HUES64 (cell line): ENCODE measurements at regions not wholly inside any gene's neighbourhood (a gene's known extent, or its start where the extent isn't known, plus 50 kb on each side); places are given as distances from the start of the nearest gene placed in this dataset.

Source experiments
- H3K27ac ChIP-seq: 2 replicates; pipeline ENCODE4 v1.7.0; 2013; ENCODE audit warnings: low read depth, low read length, inconsistent platforms
- H3K27me3 ChIP-seq: 2 replicates; pipeline ENCODE4 v1.6.1; 2013; ENCODE audit warnings: mild to moderate bottlenecking, low read length; ENCODE audit not compliant: insufficient read depth
- H3K36me3 ChIP-seq: 2 replicates; pipeline ENCODE4 v1.6.1; 2013; ENCODE audit warnings: mild to moderate bottlenecking, low read length; ENCODE audit not compliant: insufficient read depth
- H3K4me1 ChIP-seq: 2 replicates; pipeline ENCODE4 v1.6.1; 2013; ENCODE audit warnings: mild to moderate bottlenecking, low read length, moderate library complexity; ENCODE audit not compliant: insufficient read depth
- H3K4me3 ChIP-seq: 2 replicates; pipeline ENCODE4 v1.5.1; 2013; ENCODE audit warnings: mild to moderate bottlenecking, low read length, moderate library complexity
- H3K9ac ChIP-seq: 2 replicates; pipeline ENCODE4 v1.6.1; 2013; ENCODE audit warnings: mild to moderate bottlenecking, low read depth, low read length
- H3K9me3 ChIP-seq: 2 replicates; pipeline ENCODE4 v1.6.1; 2013; ENCODE audit warnings: low read depth, low read length; ENCODE audit not compliant: insufficient read depth
- WGBS: fragments of 150-250, 120-280 bp; methylation state at CpG from one replicate; pipeline ENCODE4 v1.1.7; 2013; ENCODE audit warnings: missing lambda C conversion rate; 5-methylcytosine and 5-hydroxymethylcytosine counted together

DNA sequence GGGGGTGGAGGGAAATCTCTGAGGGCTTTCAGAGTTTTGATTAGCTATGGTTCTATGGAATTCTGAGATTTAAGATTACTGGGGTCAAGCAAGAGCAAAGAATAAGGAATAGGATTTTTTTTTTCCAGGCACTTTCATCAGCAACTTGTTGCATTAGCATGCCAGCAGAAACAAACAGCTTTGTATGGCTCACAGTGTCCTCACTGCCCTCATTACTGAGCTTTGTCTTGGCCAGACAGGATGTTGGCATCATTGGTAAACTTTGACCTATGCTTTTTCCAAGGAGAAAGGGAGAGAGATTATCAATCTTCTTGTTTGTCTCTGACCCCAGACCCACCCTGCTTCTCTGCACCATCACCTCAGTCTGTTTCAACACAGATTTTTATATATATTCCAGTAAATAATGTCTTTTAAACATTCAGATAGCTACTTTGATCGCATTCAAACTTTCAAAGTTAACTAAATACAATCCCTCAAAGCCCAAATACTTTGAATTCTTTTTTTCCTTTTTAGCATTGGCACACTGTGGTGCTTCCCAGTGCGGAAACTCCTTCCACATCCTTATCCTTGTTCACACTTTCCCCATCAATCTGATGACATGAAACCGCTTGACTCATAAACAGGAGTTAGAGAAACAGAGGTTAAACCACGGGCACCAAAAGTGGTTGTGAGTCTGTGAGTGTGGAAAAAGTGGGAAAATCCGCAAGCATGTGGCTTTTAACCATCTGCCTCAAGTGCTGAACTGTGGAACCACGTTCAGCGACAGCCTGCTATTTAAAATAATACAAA, 282.2 kb upstream of the FAR2 start:
- WGBS = 92% methylated on average over 7 of the region's 7 CpGs
- Histone ChIP-seq H3K9ac (no peak overlapping the region), H3K27me3 (0 out of 2 replicates have a peak, but pooled peaks cover 4% of the 10 kb centered on the region), H3K4me3 (no peak overlapping the region), H3K36me3 (no peaks in the 10 kb centered on the region), H3K9me3 (no peaks in the 10 kb centered on the region), H3K27ac (no peak overlapping the region), H3K4me1 (peaks cover 24% of the 10 kb centered on the region)

GRCh38 chr12:28868414-28868813, 280.7 kb upstream of the FAR2 start:
- Histone ChIP-seq H3K9me3 (no peaks in the 10 kb centered on the region), H3K4me1 (peaks cover 24% of the 10 kb centered on the region), H3K27ac (no peak overlapping the region), H3K9ac (no peak overlapping the region), H3K27me3 (0 out of 2 replicates have a peak, but pooled peaks cover 4% of the 10 kb centered on the region), H3K4me3 (no peak overlapping the region), H3K36me3 (no peaks in the 10 kb centered on the region)
- 50% methylated on average over 3 of the region's 5 CpGs for WGBS

GRCh38 chr12:28869197-28869596, 279.9 kb upstream of the FAR2 start:
- H3K36me3 ChIP-seq = no peaks in the 10 kb centered on the region
- no peaks in the 10 kb centered on the region for H3K9me3 ChIP-seq
- H3K4me1 ChIP-seq = peaks cover 24% of the 10 kb centered on the region
- no peak overlapping the region for H3K27ac ChIP-seq
- no peak overlapping the region for H3K9ac ChIP-seq
- H3K27me3 ChIP-seq = 0 out of 2 replicates have a peak, but pooled peaks cover 4% of the 10 kb centered on the region
- WGBS = 91% methylated on average over 4 of the region's 4 CpGs
- H3K4me3 ChIP-seq = no peak overlapping the region

DNA sequence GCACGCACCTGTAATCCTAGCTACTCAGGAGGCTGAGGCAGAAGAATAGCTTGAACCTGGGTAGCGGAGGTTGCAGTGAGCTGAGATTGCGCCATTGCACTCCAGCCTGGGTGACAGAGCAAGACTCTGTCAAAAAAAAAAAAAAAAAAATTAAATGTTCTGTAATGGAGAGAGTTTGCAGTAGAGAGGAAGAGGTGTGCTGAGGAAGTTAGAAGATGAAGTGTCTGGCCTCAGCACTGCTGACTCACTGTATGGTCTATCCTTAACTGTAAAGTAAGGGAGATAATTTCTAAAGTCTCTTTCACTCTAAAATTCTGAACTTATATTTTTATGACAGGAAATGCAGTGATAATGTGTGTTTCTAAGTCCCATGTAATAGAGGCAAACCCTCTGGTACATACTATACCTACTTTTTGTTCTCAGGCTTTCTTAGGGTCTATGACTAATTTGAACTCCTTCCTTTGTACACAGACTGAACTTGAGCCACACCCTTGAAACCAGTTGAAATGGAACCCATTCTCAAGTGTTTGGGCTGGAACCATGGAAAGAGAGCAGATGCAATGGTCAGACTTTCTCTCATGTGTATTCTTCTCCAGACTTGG, 278.1 kb upstream of the FAR2 start:
- H3K27ac ChIP-seq = no peak overlapping the region
- H3K4me1 ChIP-seq = peaks cover 24% of the 10 kb centered on the region
- no peaks in the 10 kb centered on the region for H3K9me3 ChIP-seq
- 0 out of 2 replicates have a peak, but pooled peaks cover 4% of the 10 kb centered on the region for H3K27me3 ChIP-seq
- no peaks in the 10 kb centered on the region for H3K36me3 ChIP-seq
- H3K9ac ChIP-seq = no peak overlapping the region
- WGBS = 64% methylated on average over 3 of the region's 3 CpGs
- no peak overlapping the region for H3K4me3 ChIP-seq

- no peaks in the 10 kb centered on the region for H3K27me3 ChIP-seq
- 52% methylated on average over 5 of the region's 7 CpGs for WGBS
- H3K9ac ChIP-seq = no peak overlapping the region
- peaks cover 15% of the 10 kb centered on the region; the same call in 1 of the 2 replicates for H3K4me1 ChIP-seq
- H3K36me3 ChIP-seq = no peaks in the 10 kb centered on the region
- H3K9me3 ChIP-seq = no peaks in the 10 kb centered on the region
- no peak overlapping the region for H3K4me3 ChIP-seq
- no peak overlapping the region for H3K27ac ChIP-seq
These were observed 276.3 kb upstream of the FAR2 start for GRCh38 chr12:28872654-28873268.

GRCh38 chr12:28874758-28875157, 274.3 kb upstream of the FAR2 start:
- Histone ChIP-seq H3K4me3 (no peak overlapping the region), H3K36me3 (no peaks in the 10 kb centered on the region), H3K9me3 (no peaks in the 10 kb centered on the region), H3K27ac (no peak overlapping the region), H3K9ac (no peak overlapping the region), H3K4me1 (no peaks in the 10 kb centered on the region), H3K27me3 (no peaks in the 10 kb centered on the region)
- WGBS = 91% methylated on average over 3 of the region's 3 CpGs

GRCh38 chr12:28876196-28876798, 272.8 kb upstream of the FAR2 start:
- Histone ChIP-seq H3K27me3 (no peaks in the 10 kb centered on the region), H3K27ac (no peak overlapping the region), H3K4me1 (no peaks in the 10 kb centered on the region), H3K36me3 (no peaks in the 10 kb centered on the region), H3K4me3 (no peak overlapping the region), H3K9ac (no peak overlapping the region), H3K9me3 (no peaks in the 10 kb centered on the region)
- 81% methylated on average over 4 of the region's 4 CpGs for WGBS

DNA sequence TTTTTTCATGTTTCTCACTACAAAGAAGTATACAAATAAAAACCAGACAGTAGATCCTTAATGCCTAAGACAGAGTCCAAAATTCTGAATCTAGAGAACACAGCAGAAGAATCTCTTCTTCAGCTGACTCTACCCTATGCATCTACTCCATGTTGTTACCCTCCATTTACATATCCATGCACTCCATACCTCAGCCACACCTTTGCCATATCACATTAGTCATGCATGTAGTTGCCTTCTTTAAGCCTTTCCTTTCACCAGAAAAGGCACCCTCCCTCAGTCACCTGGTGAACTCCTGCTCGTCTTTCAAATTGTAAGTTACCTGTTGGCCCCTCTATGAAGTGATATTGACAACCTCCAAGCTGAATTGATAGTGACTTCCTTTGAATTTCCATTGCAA, 271.2 kb upstream of the FAR2 start:
- WGBS = 88% methylated on average over 1 of the region's 1 CpG
- Histone ChIP-seq H3K36me3 (no peaks in the 10 kb centered on the region), H3K27me3 (no peaks in the 10 kb centered on the region), H3K4me1 (no peaks in the 10 kb centered on the region), H3K4me3 (no peak overlapping the region), H3K9ac (no peak overlapping the region), H3K27ac (no peak overlapping the region), H3K9me3 (no peaks in the 10 kb centered on the region)

DNA sequence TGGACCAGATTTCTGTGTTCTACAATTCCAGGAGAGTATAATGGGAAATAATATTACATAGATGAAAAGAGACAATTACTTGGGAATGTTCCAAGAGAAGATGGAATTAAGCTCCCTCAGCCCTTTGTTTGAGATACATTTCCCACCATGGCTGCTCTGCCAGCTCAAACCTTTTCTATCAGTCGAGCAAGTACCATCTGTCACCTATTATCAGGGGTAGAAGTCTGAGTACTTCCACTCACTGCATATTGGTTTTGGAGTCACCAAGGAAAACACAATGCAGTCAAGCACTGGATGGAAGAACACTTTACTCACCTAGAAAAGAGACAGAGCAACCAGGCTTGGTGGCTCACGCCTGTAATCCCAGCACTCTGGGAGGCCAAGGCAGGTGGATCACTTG, 270.4 kb upstream of the FAR2 start:
- no peak overlapping the region for H3K4me3 ChIP-seq
- H3K27me3 ChIP-seq = no peaks in the 10 kb centered on the region
- H3K9me3 ChIP-seq = no peaks in the 10 kb centered on the region
- H3K27ac ChIP-seq = no peak overlapping the region
- 94% methylated on average over 2 of the region's 2 CpGs for WGBS
- H3K9ac ChIP-seq = no peak overlapping the region
- H3K36me3 ChIP-seq = no peaks in the 10 kb centered on the region
- H3K4me1 ChIP-seq = no peaks in the 10 kb centered on the region

DNA sequence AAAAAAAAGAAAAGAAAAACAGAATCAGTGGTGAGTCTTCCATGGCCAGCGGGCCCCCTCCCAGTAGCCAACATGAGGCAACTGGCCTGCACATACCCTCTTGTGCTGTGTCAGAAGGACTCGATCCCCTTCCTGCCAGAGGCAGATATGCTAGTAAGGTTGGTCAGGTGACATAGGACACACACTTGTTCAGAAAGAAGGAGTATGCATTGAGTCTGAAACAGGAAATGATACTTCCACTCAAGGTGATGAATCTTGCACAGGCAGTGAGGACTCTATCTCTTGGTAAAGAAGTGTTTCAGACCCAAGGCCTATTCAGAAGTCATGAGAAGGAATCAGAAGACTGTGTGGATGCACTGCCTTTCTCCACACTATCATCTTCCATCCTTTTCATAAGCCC, 269.7 kb upstream of the FAR2 start:
- H3K9me3 ChIP-seq = no peaks in the 10 kb centered on the region
- no peak overlapping the region for H3K27ac ChIP-seq
- H3K9ac ChIP-seq = no peak overlapping the region
- no peaks in the 10 kb centered on the region for H3K4me1 ChIP-seq
- no peaks in the 10 kb centered on the region for H3K27me3 ChIP-seq
- 95% methylated on average over 2 of the region's 2 CpGs for WGBS
- H3K36me3 ChIP-seq = no peaks in the 10 kb centered on the region
- no peak overlapping the region for H3K4me3 ChIP-seq

DNA sequence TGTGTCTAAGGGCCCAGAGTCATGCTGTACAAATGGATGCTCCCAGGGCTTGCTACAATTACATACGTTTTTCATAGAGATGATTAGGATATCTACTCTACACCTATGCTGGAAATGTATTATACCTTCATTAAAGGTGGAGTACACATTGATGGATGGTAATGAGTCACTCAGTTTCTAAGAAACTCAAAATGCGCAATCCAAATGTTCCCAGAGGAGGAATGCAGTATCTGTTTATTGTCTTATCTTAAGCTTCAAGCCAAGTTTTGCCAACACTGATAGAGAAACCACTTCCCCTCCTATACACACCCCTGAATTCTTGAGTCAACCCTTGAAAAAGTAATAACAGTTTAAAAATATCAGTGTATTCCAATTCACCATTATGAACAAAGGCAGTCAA, 266.6 kb upstream of the FAR2 start:
- Histone ChIP-seq H3K27ac (no peak overlapping the region), H3K9ac (no peak overlapping the region), H3K36me3 (no peaks in the 10 kb centered on the region), H3K4me1 (no peaks in the 10 kb centered on the region), H3K27me3 (no peaks in the 10 kb centered on the region), H3K4me3 (no peak overlapping the region), H3K9me3 (no peaks in the 10 kb centered on the region)
- 100% methylated on average over 2 of the region's 2 CpGs for WGBS
